ENCODE measurements at regions not wholly inside any gene's neighbourhood (a gene's known extent, or its start where the extent isn't known, plus 50 kb on each side); places are given as distances from the start of the nearest gene placed in this dataset.

DNA sequence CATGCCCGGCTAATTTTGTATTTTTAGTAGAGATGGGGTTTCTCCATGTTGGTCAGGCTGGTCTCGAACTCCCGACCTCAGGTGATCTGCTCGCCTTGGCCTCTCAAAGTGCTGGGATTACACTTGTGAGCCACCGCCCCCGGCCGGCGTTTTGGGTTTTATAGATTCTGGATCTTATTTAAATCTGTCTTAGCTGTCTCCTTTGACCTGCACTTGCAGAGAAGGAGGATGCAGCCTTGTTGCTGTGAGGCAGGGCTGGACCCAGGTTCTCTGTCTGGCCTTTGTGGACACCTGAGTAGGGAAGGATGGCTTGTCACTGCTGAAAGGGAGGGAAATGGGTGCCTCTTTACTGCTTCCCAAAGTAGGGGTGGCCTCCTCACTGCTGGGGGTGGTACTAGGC lies 83.0 kb upstream of the HS6ST1 start:
- no peak overlapping the region for H2AFZ ChIP-seq (ENCODE audit: low read length)
- in situ Hi-C loops (cut with HindIII; ENCODE audit: extremely low pct_ligation_motif_present, low pct_unique_long_range_greater_than_20kb) = no loop called here
- no peak overlapping the region for H3K4me3 ChIP-seq (replicated peaks in 1 of 3; ENCODE audit: insufficient read depth in 1 of 3, low read depth in 2 of 3, low read length in 3 of 3)
- no peak for FAIRE-seq
- CTCF ChIA-PET (ENCODE audit: low intra/inter-chr PET ratio, low total read pairs) = no interaction called here
- TF ChIP-seq, protein P1, sequence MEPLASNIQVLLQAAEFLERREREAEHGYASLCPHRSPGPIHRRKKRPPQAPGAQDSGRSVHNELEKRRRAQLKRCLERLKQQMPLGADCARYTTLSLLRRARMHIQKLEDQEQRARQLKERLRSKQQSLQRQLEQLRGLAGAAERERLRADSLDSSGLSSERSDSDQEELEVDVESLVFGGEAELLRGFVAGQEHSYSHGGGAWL (CRISPR knock-in tag; IDR thresholded peaks at IDR 0.05) = no peak
- TF ChIP-seq ZNF274 (CRISPR knock-in tag; IDR thresholded peaks at IDR 0.05) (no peak), SP5 (CRISPR knock-in tag; IDR thresholded peaks at IDR 0.05; ENCODE audit: borderline replicate concordance, low read depth) (no peak), SP4 (CRISPR knock-in tag; IDR thresholded peaks at IDR 0.05) (no peak), ZKSCAN8 (CRISPR knock-in tag; IDR thresholded peaks at IDR 0.05; ENCODE audit: borderline replicate concordance) (no peak)
- TF ChIP-seq, protein P2, sequence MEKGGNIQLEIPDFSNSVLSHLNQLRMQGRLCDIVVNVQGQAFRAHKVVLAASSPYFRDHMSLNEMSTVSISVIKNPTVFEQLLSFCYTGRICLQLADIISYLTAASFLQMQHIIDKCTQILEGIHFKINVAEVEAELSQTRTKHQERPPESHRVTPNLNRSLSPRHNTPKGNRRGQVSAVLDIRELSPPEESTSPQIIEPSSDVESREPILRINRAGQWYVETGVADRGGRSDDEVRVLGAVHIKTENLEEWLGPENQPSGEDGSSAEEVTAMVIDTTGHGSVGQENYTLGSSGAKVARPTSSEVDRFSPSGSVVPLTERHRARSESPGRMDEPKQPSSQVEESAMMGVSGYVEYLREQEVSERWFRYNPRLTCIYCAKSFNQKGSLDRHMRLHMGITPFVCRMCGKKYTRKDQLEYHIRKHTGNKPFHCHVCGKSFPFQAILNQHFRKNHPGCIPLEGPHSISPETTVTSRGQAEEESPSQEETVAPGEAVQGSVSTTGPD (CRISPR knock-in tag; IDR thresholded peaks at IDR 0.05) = no peak
- no TSS peak for BruUV-seq (replicated peaks)
- DNase-seq (ENCODE audit: low spot score) = no peak
- H3K9ac ChIP-seq (ENCODE audit: insufficient read depth, low read depth, low read length) = no peak overlapping the region
- no peaks in the 10 kb centered on the region for H3K9me3 ChIP-seq (ENCODE audit: low read length)
- intact Hi-C loops (cut with micrococcal nuclease; ENCODE audit: unreplicated experiment) = no loop called here
- peaks cover 1 to 4% of the 10 kb centered on the region in 2 experiments; a peak in 1 of 5 replicates for H3K27me3 ChIP-seq (ENCODE audit: control insufficient read depth in 1 of 2, insufficient read depth in 2 of 2, low read length in 2 of 2)
- H3K4me2 ChIP-seq (ENCODE audit: low read depth, low read length) = no peak overlapping the region
- WGBS (ENCODE audit: low lambda C conversion rate) = 65% methylated on average over 8 of the region's 8 CpGs
- H3K4me1 ChIP-seq (ENCODE audit: insufficient read depth, low read length) = peaks cover 8% of the 10 kb centered on the region
- H3K36me3 ChIP-seq (replicated peaks in 1 of 2; ENCODE audit: control insufficient read depth in 1 of 2, insufficient read depth in 2 of 2, low read length in 2 of 2) = no peaks in the 10 kb centered on the region
- no peaks in the 10 kb centered on the region for H4K20me1 ChIP-seq (ENCODE audit: insufficient read depth, low read length)
- no peak for ATAC-seq
- H3K27ac ChIP-seq (ENCODE audit: extremely low read length, insufficient read depth, low read length) = no peak overlapping the region
- no peaks in the 10 kb centered on the region for H3K79me2 ChIP-seq (ENCODE audit: insufficient read depth, low read length)
- POLR2A ChIA-PET = no interaction called here

DNA sequence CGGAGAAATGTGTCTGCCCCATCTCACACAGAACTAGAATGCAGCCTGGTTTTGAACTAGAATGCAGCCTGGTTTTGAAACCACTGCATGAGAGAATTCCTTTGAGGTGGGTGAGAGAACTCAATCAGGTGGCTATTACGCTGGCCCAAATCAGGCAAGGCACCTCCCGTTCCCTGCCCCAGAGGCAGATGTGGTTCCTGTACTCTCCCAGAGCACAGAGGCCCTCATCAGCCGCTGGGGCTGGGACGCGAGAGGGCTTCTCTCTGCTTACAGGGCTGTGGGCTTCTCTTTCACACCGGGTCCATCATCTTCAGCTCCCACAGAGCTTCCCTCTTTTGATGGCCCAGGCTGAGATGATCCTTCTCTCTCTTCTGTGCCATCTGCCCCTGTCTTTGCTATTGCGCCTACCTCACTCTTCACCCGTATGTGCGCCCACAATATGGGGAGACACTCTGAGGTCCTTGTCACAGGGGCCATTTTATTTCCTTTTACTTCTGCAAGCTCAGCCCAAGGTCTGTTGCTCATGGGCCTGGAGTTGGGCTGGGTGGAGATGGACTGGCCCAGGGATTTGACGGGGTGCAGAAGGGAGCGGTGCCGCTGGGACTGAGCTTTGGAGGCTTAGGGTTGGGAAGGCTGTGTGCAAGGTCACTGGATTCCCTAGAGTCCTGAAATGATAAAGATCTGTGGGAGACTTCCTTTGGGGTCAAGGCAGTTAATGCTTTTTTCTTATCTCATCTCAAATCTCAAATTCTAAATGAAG lies 84.4 kb upstream of the HS6ST1 start:
- Histone ChIP-seq H3K27ac (ENCODE audit: extremely low read length, insufficient read depth, low read length) (no peak overlapping the region), H3K36me3 (replicated peaks in 1 of 2; ENCODE audit: control insufficient read depth in 1 of 2, insufficient read depth in 2 of 2, low read length in 2 of 2) (no peaks in the 10 kb centered on the region), H3K27me3 (ENCODE audit: control insufficient read depth in 1 of 2, insufficient read depth in 2 of 2, low read length in 2 of 2) (peaks cover 3 to 13% of the 10 kb centered on the region in 2 experiments; a peak in 3 of 5 replicates), H3K4me2 (ENCODE audit: low read depth, low read length) (no peak overlapping the region), H3K79me2 (ENCODE audit: insufficient read depth, low read length) (no peaks in the 10 kb centered on the region), H4K20me1 (ENCODE audit: insufficient read depth, low read length) (no peaks in the 10 kb centered on the region), H3K4me3 (replicated peaks in 1 of 3; ENCODE audit: insufficient read depth in 1 of 3, low read depth in 2 of 3, low read length in 3 of 3) (no peak overlapping the region), H3K4me1 (ENCODE audit: insufficient read depth, low read length) (peaks cover 8% of the 10 kb centered on the region), H2AFZ (ENCODE audit: low read length) (no peak overlapping the region), H3K9ac (ENCODE audit: insufficient read depth, low read depth, low read length) (no peak overlapping the region), H3K9me3 (ENCODE audit: low read length) (no peaks in the 10 kb centered on the region)
- DNase-seq (ENCODE audit: low spot score) (no peak), FAIRE-seq (no peak), ATAC-seq (no peak)
- BruUV-seq (replicated peaks) = no TSS peak
- POLR2A ChIA-PET = no interaction called here
- WGBS (ENCODE audit: low lambda C conversion rate) = 67% methylated on average over 12 of the region's 13 CpGs
- in situ Hi-C loops (cut with HindIII; ENCODE audit: extremely low pct_ligation_motif_present, low pct_unique_long_range_greater_than_20kb) = no loop called here
- intact Hi-C loops (cut with micrococcal nuclease; ENCODE audit: unreplicated experiment) = no loop called here
- CTCF ChIA-PET (ENCODE audit: low intra/inter-chr PET ratio, low total read pairs) = no interaction called here
- TF ChIP-seq HMGA1 (CRISPR knock-in tag; conservative IDR thresholded peaks at IDR 0.05) = no peak
- no peak for TF ChIP-seq BCL6 (CRISPR knock-in tag; IDR thresholded peaks at IDR 0.05)
- no peak for TF ChIP-seq LCORL (IDR thresholded peaks at IDR 0.05)
- TF ChIP-seq LCORL (CRISPR knock-in tag; IDR thresholded peaks at IDR 0.05) = no peak
- TF ChIP-seq KLF16 (CRISPR knock-in tag; IDR thresholded peaks at IDR 0.05) = no peak
- TF ChIP-seq NR2F2 (IDR thresholded peaks at IDR 0.05; ENCODE audit: borderline replicate concordance, low read depth) = no peak
- TF ChIP-seq HOXD1 (CRISPR knock-in tag; IDR thresholded peaks at IDR 0.05) = no peak
- no peak for TF ChIP-seq ZNF589 (CRISPR knock-in tag; conservative IDR thresholded peaks at IDR 0.05)
- TF ChIP-seq HMG20B (CRISPR knock-in tag; conservative IDR thresholded peaks at IDR 0.05) = no peak
